Heart right ventricle (tissue), 16 donors: ENCODE measurements at regions not wholly inside any gene's neighbourhood (a gene's known extent, or its start where the extent isn't known, plus 50 kb on each side); places are given as distances from the start of the nearest gene placed in this dataset.

Experiments used
- ATAC-seq, 8 donors: fragments of 200-7000 bp; cut with Tn5 transposase; one replicate each; pipeline ENCODE4 v1.9.1; 2020; ENCODE audit warnings: mild to moderate bottlenecking in 8 of 8, moderate library complexity in 8 of 8, moderate number of reproducible peaks in 1 of 8
- DNase-seq, 2 donors: peaks; one replicate each; pipeline ENCODE4 v3.0.0-alpha.2; 2020
- H3K27ac ChIP-seq, 10 donors: fragments of 200-600 bp; sonication (generic) in 2 of 10; one replicate each; pipeline versions ENCODE4 v1.5.0 to v1.8.0; 2020 to 2022; ENCODE audit warnings: mild to moderate bottlenecking in 3 of 10
- H3K27me3 ChIP-seq, 7 donors: fragments of 200-600 bp; one replicate each; pipeline ENCODE4 v1.8.0; 2021 to 2022; ENCODE audit warnings: mild to moderate bottlenecking in 2 of 7
- H3K36me3 ChIP-seq, 9 donors: fragments of 200-600 bp; sonication (generic) in 1 of 9; one replicate each; pipeline versions ENCODE4 v1.5.0 to v1.8.0; 2020 to 2022; ENCODE audit warnings: mild to moderate bottlenecking in 2 of 9
- H3K4me1 ChIP-seq, 9 donors: fragments of 200-600 bp; sonication (generic) in 1 of 9; one replicate each; pipeline versions ENCODE4 v1.5.0 to v1.8.0; 2020 to 2022; ENCODE audit warnings: mild to moderate bottlenecking in 4 of 9
- H3K4me3 ChIP-seq, 10 donors: fragments of 200-600 bp; sonication (generic) in 2 of 10; one replicate each; pipeline versions ENCODE4 v1.5.0 to v1.8.0; 2020 to 2022; ENCODE audit warnings: mild to moderate bottlenecking in 7 of 10, moderate library complexity in 2 of 10
- H3K9me3 ChIP-seq, 11 donors: fragments of 200-600 bp in 10 of 11; sonication (generic) in 2 of 11; one replicate each; pipeline versions ENCODE4 v1.5.0 to v1.8.0; 2013 to 2022; ENCODE audit warnings: mild to moderate bottlenecking in 2 of 11, control low read depth in 1 of 11, moderate library complexity in 1 of 11
- CTCF ChIP-seq, 9 donors: fragments of 200-600 bp; sonication (generic) in 2 of 9; IDR thresholded peaks; one replicate each; pipeline versions ENCODE4 v1.5.0 to v1.8.0; 2021 to 2022; ENCODE audit warnings: antibody characterized with exemption in 9 of 9, mild to moderate bottlenecking in 5 of 9, moderate library complexity in 1 of 9
- WGBS, 2 donors: extraction: QIAGEN DNeasy Blood & Tissue Kit; methylation state at CpG; one replicate each; pipeline ENCODE4 v1.1.7; 2013; ENCODE audit warnings: inconsistent platforms in 1 of 2; 5-methylcytosine and 5-hydroxymethylcytosine counted together
- intact Hi-C, 10 donors: fragments of 100-400 bp; cut with DNase I; formaldehyde crosslinking; loops; one replicate each; pipeline versions ENCODE4 v1.11.1 to v1.14.2; 2022
- donor health status: Arrhythmogenic right ventricular cardiomyopathy.
- donor health status: ischemic (EF 13 %, LVEDD 7.1; RV severe dilation, severe dysfunction).
- donor health status: healthy with polysubstance abuse.
- donor health status: DM: no; HTN: yes; CAD: no.
- donor health status: DM: no; HTN: no; CAD: no.
- donor health status: ischemic (EF 25% LVEDD 6.9; RV normal size, moderate dysfunction).
- donor health status: ischemic (EF 25% LVEDD 5.7; RV mildly dilated, moderate dysfunction).
- donor health status: healthy.
- donor health status: DM: yes; HTN: yes; CAD: no.
- donor health status: Ischemic cardiomyopathy.
- donor health status: ischemic (EF 35%, LVEDD 5.7; RV mildly dilated, moderate dysfunction).
- donor health status: nonischemic (EF 11% LVEDD 7.7; RV severe dilation, severe dysfunction).
- donor health status: DM: yes; HTN: yes; CAD: no.
- donor health status: PGD.
- donor health status: ischemic (EF 29% LVEDD 5.4; RV normal size, mild dysfunction).
- donor health status: nonischemic (EF 23%, LVEDD 6.1; RV moderate dilation, normal function).

DNA sequence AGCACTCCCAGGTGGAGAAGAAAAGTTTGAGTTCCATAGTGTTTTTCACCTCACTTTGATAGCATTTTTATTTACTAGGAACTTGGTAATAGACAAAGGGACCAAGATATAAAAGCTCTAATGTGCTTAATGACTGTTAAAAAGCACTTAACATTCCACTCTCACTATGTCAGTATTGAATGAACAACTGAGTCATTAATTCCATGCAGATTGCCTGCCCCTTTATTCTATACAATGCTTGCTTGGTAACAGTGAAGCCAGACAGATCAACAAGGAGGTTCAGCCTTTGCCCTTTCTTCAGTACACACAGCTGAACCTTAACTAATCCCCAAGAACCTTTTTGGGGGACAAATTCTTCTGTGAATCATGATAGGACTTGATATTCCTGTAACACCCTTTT, 425.5 kb downstream of the NUF2 start:
- H3K4me1 ChIP-seq: no peaks in the 10 kb centered on the region
- TF ChIP-seq CTCF (IDR thresholded peaks at IDR 0.05): no peak
- no peak overlapping the region for H3K4me3 ChIP-seq
- no peaks in the 10 kb centered on the region for H3K36me3 ChIP-seq
- intact Hi-C loops: no loop called here
- DNase-seq (no peak), ATAC-seq (no peak)
- H3K9me3 ChIP-seq: peaks cover 0 to 32% (median 11%) of the 10 kb centered on the region in 11 donors
- H3K27me3 ChIP-seq: no peaks in the 10 kb centered on the region
- no peak overlapping the region for H3K27ac ChIP-seq

DNA sequence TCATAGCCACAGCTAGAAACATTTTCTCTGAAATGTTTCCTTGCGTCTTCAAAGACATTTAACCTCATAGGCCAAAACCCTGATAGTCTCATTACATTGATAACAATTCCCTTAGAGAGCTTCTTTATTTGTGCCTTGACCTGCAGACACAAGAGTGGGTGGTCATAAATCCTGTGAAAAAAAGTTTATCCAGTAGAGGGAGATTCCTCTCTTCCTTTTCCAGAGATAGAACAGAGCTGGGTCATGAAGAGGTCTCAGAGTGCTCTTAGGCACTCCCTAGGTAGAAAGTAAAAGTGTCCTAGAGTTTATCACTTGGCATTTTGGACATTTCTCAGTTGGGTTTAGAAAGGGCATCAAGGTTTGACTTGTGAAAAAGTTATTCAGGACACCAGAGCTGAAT, 426.1 kb downstream of the NUF2 start:
- no peak for DNase-seq
- WGBS, 2 donors: 29 to 73% methylated on average over 1 of the region's 1 CpG
- no peaks in the 10 kb centered on the region for H3K27me3 ChIP-seq
- no peak overlapping the region for H3K4me3 ChIP-seq
- intact Hi-C loops: no loop called here
- H3K9me3 ChIP-seq: peaks cover 0 to 26% (median 11%) of the 10 kb centered on the region in 11 donors
- no peak for ATAC-seq
- no peaks in the 10 kb centered on the region for H3K36me3 ChIP-seq
- H3K27ac ChIP-seq: no peak overlapping the region
- peak in 1 of 9 donors; percentile 3 for TF ChIP-seq CTCF (IDR thresholded peaks at IDR 0.05)
- H3K4me1 ChIP-seq: no peaks in the 10 kb centered on the region

DNA sequence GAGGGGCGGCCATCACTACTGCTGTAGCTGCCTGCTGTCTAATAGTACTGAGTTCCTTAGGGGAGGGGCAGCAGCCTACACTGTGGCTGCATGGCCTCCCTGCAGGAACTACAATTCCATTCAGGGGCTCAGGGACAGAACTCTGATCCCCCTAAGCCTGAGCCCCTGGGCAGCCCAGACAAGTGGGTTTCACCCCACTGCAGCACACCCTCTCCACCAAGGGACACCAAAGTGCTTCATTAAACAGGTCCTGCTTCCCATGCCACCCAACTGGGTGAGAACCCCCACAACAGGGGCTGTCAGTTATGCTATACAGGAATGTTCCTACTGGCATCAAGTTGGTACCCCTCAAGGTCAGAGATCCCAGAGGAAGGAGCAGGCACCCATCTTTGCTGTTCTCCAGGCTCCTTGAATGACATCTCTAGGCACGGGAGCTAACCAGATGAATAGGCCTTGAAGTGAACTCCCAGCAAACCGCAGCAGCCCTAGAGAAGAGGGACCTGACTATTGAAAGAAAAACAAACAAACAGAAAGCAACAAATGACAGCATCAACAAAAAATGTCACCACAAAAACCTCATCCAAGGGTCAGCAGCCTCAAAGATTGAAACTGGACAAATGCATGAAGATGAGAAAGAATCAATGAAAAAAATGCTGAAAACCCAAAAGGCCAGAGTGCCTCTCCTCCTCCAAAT, 437.4 kb downstream of the NUF2 start:
- no peak for ATAC-seq
- WGBS, 2 donors: 74 to 88% methylated on average over 3 of the region's 3 CpGs
- H3K4me3 ChIP-seq: no peak overlapping the region
- no peaks in the 10 kb centered on the region for H3K27me3 ChIP-seq
- peaks cover 0 to 23% (median 0%) of the 10 kb centered on the region in 11 donors for H3K9me3 ChIP-seq
- intact Hi-C loops: no loop called here
- no peaks in the 10 kb centered on the region for H3K4me1 ChIP-seq
- DNase-seq: no peak
- no peak for TF ChIP-seq CTCF (IDR thresholded peaks at IDR 0.05)
- no peaks in the 10 kb centered on the region for H3K36me3 ChIP-seq
- H3K27ac ChIP-seq: no peak overlapping the region

DNA sequence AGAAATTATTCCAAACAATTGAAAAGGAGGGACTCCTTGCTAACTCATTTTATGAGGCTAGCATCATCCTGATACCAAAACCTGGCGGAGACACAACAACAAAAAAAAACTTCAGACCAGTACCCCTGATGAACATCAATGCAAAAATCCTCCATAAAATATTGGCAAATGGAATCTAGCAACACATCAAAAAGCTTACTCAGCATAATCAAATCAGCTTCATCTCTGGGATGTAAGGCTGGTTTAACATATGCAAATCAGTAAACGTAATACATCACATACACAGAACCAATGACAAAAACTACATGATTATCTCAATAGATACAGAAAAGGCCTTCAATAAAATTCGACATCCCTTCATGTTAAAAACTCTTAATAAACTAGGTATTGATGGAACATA, 440.1 kb downstream of the NUF2 start:
- no peaks in the 10 kb centered on the region for H3K27me3 ChIP-seq
- TF ChIP-seq CTCF (IDR thresholded peaks at IDR 0.05): no peak
- 56 to 86% methylated on average over 3 of the region's 3 CpGs for WGBS, 2 donors
- no peak for ATAC-seq
- peaks cover 0 to 18% (median 0%) of the 10 kb centered on the region in 11 donors for H3K9me3 ChIP-seq
- no peaks in the 10 kb centered on the region for H3K4me1 ChIP-seq
- no peak overlapping the region for H3K4me3 ChIP-seq
- DNase-seq: no peak
- intact Hi-C loops: no loop called here
- no peaks in the 10 kb centered on the region for H3K36me3 ChIP-seq
- no peak overlapping the region for H3K27ac ChIP-seq
